ENCODE measurements at regions not wholly inside any gene's neighbourhood (a gene's known extent, or its start where the extent isn't known, plus 50 kb on each side); places are given as distances from the start of the nearest gene placed in this dataset.

GRCh38 chr14:87271331-87271730 lies 721.7 kb downstream of the GALC start:
- Histone ChIP-seq H3K27ac (replicated peaks in 1 of 4) (no peak overlapping the region), H3K9me3 (peaks cover 0 to 7% (median 0%) of the 10 kb centered on the region in 4 donors), H3K27me3 (no peaks in the 10 kb centered on the region), H3K4me3 (no peak overlapping the region), H3K36me3 (no peaks in the 10 kb centered on the region), H3K4me1 (no peaks in the 10 kb centered on the region)
- 0% methylated on average over 2 of the region's 2 CpGs for WGBS
- intact Hi-C loops (cut with DNase I): no loop called here
- TF ChIP-seq POLR2AphosphoS5 (IDR thresholded peaks at IDR 0.05): no peak
- TF ChIP-seq EP300 (IDR thresholded peaks at IDR 0.05): no peak
- TF ChIP-seq CTCF (IDR thresholded peaks at IDR 0.05): no peak
- no peak for TF ChIP-seq POLR2A (IDR thresholded peaks at IDR 0.05; ENCODE audit: low read depth)
- no peak for DNase-seq (ENCODE audit: extremely low spot score)

- Histone ChIP-seq H3K36me3 (no peaks in the 10 kb centered on the region), H3K9me3 (peaks cover 0 to 7% (median 1%) of the 10 kb centered on the region in 4 donors), H3K27ac (replicated peaks in 1 of 4) (no peak overlapping the region), H3K4me3 (no peak overlapping the region), H3K4me1 (no peaks in the 10 kb centered on the region), H3K27me3 (no peaks in the 10 kb centered on the region)
- 54% methylated on average over 2 of the region's 2 CpGs for WGBS
- intact Hi-C loops (cut with DNase I): no loop called here
- no peak for DNase-seq (ENCODE audit: extremely low spot score)
- no peak for TF ChIP-seq EP300 (IDR thresholded peaks at IDR 0.05)
- TF ChIP-seq CTCF (IDR thresholded peaks at IDR 0.05): no peak
- TF ChIP-seq POLR2A (IDR thresholded peaks at IDR 0.05; ENCODE audit: low read depth): no peak
- no peak for TF ChIP-seq POLR2AphosphoS5 (IDR thresholded peaks at IDR 0.05)
Observed at GRCh38 chr14:87268997-87269396, 724.0 kb downstream of the GALC start.

- 80% methylated on average over 3 of the region's 3 CpGs for WGBS
- Histone ChIP-seq H3K36me3 (no peaks in the 10 kb centered on the region), H3K9me3 (peaks cover 0 to 3% (median under 1%) of the 10 kb centered on the region in 4 donors), H3K27me3 (no peaks in the 10 kb centered on the region), H3K4me3 (no peak overlapping the region), H3K27ac (replicated peaks in 1 of 4) (no peak overlapping the region), H3K4me1 (no peaks in the 10 kb centered on the region)
- no peak for TF ChIP-seq POLR2AphosphoS5 (IDR thresholded peaks at IDR 0.05)
- TF ChIP-seq EP300 (IDR thresholded peaks at IDR 0.05): no peak
- TF ChIP-seq CTCF (IDR thresholded peaks at IDR 0.05): no peak
- no peak for TF ChIP-seq POLR2A (IDR thresholded peaks at IDR 0.05; ENCODE audit: low read depth)
- DNase-seq (ENCODE audit: extremely low spot score): no peak
- intact Hi-C loops (cut with DNase I): no loop called here
Observed at GRCh38 chr14:87264796-87265195, 728.2 kb downstream of the GALC start.

- no peak for DNase-seq (ENCODE audit: extremely low spot score)
- Histone ChIP-seq H3K36me3 (no peaks in the 10 kb centered on the region), H3K27ac (replicated peaks in 1 of 4) (no peak overlapping the region), H3K4me1 (no peaks in the 10 kb centered on the region), H3K4me3 (no peak overlapping the region), H3K27me3 (no peaks in the 10 kb centered on the region), H3K9me3 (peaks cover 0 to 3% (median 0%) of the 10 kb centered on the region in 4 donors)
- intact Hi-C loops (cut with DNase I): no loop called here
- 80% methylated on average over 2 of the region's 2 CpGs for WGBS
- TF ChIP-seq POLR2AphosphoS5 (IDR thresholded peaks at IDR 0.05): no peak
- TF ChIP-seq POLR2A (IDR thresholded peaks at IDR 0.05; ENCODE audit: low read depth): no peak
- no peak for TF ChIP-seq EP300 (IDR thresholded peaks at IDR 0.05)
Observed at GRCh38 chr14:87264272-87264785, 728.7 kb downstream of the GALC start.

GRCh38 chr14:87261621-87262020 lies 731.4 kb downstream of the GALC start:
- no peak for TF ChIP-seq CTCF (IDR thresholded peaks at IDR 0.05)
- TF ChIP-seq POLR2AphosphoS5 (IDR thresholded peaks at IDR 0.05): no peak
- no peak for TF ChIP-seq EP300 (IDR thresholded peaks at IDR 0.05)
- TF ChIP-seq POLR2A (IDR thresholded peaks at IDR 0.05; ENCODE audit: low read depth): no peak
- Histone ChIP-seq H3K36me3 (no peaks in the 10 kb centered on the region), H3K27ac (replicated peaks in 1 of 4) (no peak overlapping the region), H3K27me3 (no peaks in the 10 kb centered on the region), H3K4me1 (no peaks in the 10 kb centered on the region), H3K9me3 (peaks cover 0 to 3% (median 0%) of the 10 kb centered on the region in 4 donors), H3K4me3 (no peak overlapping the region)
- no peak for DNase-seq (ENCODE audit: extremely low spot score)
- intact Hi-C loops (cut with DNase I): no loop called here
- 98% methylated on average over 2 of the region's 2 CpGs for WGBS
